NCI-H460 (cell line): ENCODE measurements at regions not wholly inside any gene's neighbourhood (a gene's known extent, or its start where the extent isn't known, plus 50 kb on each side); places are given as distances from the start of the nearest gene placed in this dataset.

Experiments used
- DNase-seq: peaks from one replicate; pipeline ENCODE4 v3.0.0-alpha.2; 2016; ENCODE audit warnings: low read depth; ENCODE audit errors: extremely low read depth

DNA sequence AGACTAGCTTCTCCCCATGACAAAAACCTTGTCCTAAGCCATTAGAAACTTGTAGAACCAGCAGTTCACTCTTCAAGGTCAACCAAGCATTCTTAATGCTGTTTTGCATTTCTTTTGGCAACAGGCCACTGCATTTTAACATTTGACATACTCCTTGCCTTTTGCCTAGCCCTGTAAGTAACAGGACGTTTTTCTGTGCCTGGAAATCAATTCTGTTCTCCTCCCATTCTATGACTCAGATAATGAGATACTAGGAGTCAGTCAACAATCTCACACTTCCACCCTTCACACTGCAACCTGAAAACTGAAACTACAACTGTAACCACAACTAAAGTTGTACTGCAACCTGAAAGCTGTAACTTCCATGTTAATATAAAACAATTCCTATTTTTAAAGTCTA lies 268.7 kb downstream of the MZT1 start:
- no peak for DNase-seq

DNA sequence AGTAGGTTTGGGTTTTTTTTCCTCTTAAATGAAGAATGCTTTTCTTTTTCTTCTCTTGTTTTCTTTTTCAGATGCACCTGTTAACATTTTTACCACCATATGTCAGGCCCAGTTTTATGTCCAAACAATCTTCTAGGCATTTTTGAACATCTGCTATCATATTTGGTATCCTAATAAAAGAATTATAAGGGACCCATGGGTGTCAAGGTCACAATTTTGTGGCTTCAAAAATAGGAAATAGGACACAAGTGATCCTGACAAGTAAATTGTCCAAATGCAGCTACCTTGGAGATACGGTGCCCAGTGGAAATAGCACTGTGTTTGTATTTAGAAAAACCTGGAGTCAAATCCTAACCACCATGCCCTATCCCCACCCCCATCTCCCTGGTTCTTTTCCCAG lies 270.3 kb downstream of the MZT1 start:
- DNase-seq = no peak

DNA sequence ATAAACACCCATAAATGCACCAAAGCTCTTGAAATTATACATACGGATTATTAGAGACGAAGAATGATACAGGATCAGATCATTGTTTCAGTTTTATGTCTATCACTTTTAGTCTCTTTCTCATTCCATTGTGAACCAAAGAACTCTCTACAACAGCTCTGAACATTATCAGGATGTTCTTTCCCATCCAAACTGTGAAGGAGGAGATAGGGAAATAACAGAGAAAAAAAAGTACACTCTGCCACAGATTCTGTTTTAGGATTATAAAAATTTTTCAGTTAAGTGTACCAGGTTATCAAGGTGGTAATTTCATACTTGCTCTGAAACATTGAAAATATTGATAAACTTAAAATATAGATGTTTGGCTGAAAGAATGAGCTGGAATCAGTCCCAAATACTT lies 270.9 kb downstream of the MZT1 start:
- DNase-seq = no peak

DNA sequence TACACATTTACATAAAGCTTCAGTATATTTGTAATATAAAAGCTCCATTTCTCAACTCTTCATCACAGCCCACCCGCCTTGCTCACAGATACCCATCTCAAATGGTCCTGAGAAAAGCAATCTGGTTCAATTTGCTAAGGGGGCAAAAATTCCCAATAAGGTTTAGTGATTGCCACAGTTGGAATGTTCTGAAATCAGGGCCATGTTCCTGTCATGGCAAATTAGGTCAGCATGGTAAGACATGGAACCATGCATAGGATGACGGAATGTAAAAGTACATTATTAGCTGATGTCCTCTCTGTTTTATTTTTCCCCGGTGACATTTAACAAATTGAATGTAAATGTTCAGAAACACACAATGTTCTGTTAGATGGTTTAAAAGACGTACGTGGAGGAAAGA lies 274.3 kb downstream of the MZT1 start:
- no peak for DNase-seq

DNA sequence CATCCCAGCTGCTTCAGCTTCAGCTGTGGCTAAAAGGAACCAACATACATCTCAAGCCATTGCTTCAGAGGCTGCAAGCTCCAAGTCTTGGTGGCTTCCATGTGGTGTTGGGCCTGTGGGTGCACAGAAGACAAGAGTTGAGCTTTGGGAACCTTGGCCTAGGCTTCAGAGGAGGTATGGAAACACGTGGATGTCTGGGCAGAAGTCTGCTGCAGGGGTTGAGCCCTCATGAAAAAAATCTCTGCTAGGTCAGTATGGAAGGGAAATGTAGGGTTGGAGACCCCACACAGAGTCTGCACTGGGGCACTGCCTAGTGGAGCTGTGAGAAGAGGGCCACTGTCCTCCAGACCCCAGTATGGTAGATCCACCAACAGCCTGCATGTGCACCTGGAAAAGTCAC lies 279.3 kb downstream of the MZT1 start:
- DNase-seq = no peak

DNA sequence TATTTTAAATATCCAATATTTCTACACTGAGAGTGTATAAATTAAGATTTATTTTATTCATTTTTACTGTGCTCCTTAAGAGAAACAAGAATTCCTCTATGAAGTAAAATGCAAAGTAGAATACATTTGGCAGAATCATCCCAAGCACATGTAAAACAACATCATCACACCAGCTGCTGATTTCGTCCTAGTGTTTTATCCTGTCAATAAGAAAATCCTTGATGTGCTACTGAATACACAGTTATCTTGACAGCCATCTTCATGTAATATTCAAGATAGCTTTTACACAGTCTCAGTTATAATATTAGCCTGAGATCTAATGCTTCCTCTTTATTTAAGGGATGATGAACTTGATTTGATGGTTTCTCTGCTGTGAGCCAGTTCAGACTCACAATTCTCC lies 282.4 kb downstream of the MZT1 start:
- DNase-seq = no peak

DNA sequence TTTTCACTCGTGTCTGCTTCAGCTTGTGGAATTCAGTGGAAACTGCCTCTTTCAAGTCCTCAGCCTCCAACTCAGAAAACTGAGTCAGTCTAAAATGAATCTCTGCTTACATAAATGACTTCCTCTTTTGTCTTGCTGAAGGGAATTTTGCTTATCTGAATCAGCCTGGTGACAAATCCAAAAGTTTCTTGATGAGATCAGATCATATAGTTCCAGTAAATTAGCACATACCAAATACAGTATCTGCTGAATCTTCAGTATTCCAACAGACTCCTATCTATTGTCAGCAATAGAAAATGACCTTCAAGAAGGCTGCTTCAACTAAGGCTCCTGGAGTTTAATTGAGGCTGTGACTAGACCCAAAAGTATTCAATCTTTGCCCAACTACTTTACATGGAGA lies 290.0 kb downstream of the MZT1 start:
- DNase-seq = no peak

DNA sequence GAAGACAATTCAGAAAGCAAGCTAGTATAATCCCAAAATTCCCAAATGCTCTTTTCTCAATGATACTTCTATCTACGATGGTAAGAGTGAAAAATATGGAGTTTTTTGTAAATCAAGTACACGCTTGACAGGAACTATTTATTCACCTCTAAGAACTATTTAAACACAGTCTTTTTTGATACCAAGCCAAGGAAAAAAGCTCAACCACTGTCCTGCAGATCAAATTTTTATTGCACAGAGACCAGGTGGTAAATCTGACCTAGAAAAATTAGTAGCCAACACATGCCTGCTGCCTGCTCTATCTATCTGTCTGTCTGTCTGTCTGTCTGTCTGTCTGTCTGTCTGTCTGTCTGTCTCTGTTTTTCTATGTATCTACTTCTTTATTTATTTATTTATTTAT lies 292.2 kb downstream of the MZT1 start:
- DNase-seq = no peak

DNA sequence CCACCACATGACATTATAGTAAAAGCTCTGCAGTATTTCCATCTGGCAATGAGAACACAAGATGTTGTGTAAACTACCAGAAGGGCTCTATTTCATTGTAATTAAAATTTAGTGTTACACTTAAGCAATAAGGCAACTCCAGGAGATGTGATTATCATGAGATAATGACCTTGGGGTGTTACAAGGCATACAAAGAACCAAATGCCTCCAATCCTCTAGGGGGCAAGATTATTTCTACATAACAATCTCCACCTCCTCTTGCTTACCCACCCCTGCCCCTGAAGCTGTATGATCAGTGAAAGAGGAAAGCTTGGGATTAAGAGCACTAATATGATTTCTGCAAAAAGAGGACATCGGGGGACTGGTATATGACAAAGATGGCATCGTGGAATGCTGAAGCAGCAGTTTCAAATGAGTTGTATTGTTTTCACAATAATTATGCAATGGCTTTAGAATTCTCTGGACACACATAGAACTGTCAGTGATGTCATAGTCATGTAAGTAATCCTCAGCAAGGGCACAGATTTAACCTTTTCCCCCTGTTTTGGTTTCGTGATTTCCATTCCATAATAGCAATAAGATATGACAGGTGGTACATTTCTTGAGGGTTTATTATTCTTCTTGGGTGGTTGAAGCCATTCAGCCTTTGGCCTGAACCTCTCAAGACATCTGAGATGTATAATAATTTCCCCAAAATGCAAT lies 295.3 kb downstream of the MZT1 start:
- no peak for DNase-seq

DNA sequence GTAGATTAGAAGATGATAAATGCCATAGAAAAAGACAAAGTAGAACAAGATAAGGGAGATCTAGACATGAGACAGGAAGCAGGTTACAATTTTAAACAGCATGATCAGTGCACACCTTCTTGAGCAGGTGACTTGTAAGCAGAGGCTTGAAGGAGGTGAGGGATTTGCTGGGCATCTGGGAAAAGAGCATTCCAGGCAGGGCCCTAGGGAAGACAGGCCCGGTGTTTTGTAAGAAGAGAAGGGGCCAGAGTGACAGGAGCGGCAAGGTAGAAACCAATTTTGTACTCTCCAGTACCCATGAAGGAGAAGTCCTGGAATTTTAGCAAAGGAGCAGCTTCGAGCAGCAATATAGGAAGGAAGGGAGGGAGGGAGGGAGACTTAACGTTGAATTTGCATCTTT lies 296.5 kb downstream of the MZT1 start:
- DNase-seq = no peak

DNA sequence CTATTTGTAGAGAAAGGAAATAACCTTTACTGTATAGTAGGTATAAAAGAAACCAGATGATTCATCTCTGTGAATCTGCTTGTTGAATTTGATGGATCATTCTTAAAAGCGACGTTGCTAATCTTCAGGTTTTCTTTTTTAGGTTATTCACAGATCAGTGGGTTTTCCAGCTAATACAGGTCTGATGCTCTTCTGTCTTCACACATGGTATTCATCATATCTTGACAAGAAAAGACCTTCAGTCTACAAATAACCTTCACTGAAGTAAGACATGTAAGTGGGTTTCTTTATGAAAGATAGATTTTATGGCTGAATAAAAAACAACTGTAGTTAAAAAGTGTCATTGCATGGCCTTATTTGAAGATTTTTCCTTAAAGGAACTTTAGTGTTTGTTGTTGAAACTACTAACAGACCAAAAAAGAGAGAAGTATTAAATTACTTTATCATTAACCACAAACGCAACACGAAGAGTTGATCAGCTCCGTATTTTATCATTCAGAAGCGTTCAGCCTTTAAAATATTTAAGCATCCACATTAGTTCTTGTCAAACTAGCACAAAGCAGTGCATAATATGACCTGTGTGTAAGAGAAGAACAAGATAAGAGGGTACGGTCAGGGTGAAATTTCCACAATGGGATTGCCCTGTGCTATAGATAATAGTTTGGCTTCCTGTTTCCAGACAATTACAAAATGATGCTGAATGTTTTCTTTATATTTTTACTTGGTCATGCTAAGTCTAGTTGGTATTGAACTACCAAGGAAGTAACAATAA lies 299.5 kb downstream of the MZT1 start:
- no peak for DNase-seq

DNA sequence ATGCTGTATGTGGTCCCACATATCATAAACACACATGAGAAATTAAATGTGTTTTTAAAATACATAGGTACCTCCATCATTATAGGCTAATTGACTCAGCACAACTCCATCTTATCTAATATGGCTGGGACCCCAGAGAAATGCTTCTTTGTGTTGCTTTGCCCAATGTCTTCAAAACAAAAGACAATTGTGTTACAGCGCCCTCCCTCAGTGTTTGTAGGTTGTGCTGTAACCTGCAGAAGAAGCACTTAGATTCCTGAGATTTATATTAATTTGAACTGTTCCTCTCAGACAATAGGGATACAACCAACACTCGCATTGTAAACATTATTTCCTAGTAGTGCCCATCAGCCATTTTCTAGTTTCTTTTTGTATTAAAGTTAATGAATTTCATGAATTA lies 303.4 kb downstream of the MZT1 start:
- DNase-seq = no peak

DNA sequence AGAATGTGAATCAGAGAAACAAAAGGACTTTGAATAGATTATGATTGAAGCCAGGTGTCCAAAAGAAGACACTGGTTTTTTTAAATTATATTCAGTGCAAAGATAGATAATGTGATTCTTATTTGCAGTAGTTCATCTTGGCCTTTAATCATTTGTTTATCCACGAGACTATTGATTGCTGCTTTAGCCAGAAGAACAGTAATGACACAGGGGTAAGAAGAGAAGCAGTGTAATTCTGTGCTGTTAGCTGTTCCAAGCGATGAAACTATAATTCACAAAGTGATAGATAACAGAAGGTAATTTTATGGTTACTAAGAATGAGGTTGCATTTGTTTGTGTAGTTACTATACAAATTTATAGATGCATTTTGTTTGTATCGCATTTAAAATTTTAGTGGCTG lies 311.6 kb downstream of the MZT1 start:
- no peak for DNase-seq

DNA sequence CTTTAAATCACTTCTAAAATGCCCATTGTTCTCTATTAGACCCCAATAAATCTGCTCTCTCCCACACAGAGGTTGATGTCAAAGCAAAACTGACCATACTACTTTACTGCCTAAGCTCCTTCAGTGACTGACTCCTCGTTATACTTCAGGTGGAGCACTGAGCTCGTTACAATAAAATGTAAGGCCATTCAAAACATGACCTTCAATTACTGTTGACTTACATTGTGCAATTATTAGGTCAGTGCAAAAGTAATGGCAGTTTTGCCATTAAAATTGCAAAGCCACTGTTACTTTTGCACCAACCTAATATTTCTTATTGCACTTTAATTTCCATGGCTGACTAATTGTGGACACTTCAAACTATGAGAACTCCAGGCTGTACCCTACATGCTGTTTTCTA lies 314.9 kb downstream of the MZT1 start:
- no peak for DNase-seq

DNA sequence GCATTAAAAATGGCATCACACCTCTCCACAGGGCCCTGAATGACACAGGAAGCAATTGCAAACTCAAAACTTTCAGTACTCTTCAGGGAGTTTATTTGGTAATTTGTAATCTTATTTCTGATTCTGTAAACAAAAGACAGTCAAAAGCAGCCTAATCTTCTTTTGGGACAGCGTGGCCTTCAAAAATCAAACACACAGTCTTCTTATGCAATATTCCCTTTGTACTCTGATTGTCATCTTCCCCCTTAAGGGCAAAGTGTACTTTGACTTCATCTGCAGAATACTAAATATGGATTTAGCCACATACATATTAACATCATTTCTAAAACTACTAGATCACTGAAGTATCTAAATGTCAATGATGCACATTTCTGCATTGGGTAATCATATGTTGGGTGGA lies 322.0 kb downstream of the MZT1 start:
- no peak for DNase-seq

DNA sequence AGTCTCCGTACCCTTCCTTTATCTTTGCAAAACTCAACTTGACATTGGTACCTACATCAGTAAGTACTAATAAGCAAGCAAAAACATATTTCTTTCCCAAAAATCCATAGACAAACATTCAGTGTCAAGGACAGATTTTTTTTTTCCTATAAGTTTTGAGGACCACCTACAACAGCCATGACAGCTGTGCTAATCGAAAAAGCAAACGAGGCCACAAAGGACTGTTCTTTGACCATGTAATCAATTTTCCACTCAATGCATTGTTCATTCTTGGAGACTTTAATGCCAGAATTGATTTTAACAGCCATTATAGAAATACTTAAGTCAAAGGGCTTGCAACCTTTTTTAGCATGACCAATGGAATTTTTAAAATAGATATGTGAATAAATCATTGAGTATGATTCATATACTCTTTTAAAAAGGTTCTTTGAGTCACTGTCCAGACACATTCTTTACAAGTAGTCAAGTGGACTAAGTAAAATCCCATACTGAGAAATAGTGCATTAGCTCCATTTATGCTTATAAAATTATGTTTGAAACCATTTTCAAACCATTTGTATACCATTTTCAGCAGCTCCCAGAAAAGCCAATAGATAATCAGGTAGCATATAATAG lies 323.9 kb downstream of the MZT1 start:
- no peak for DNase-seq

DNA sequence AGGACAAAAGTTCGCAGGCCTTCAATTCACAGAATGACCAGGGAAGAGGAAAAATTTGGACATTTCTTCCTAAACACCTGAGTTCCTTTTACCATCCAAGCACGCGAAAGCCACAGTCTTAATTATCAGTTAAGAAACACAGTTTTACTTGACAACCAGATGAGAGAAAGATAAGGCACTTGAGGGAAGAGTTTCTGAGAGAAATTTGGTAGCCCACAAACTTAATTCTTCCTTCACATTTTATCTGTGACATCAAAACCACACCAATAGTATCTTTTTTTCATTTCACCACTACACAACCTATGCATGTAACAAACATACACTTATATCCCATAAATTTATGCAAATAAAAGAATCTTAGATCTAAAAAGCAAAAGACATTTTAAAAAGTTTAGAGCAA lies 326.6 kb downstream of the MZT1 start:
- no peak for DNase-seq

DNA sequence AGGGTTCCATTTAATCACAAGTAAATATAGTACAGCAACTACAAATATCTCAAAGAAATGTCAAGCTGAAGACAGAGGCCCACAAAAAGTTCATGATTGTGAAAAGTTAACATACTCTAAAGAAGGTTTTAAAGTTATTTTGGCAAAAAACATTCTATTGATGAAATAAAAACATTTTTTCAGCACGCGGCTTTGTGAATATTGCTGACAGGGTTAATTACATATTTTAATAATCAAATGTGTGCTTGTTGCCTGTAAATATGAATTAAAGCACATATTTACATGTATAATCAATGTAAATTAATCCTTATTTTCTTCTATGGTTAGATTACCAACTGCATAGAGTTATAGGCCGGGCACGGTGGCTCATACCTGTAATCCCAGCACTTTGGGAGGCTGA lies 328.1 kb downstream of the MZT1 start:
- no peak for DNase-seq

DNA sequence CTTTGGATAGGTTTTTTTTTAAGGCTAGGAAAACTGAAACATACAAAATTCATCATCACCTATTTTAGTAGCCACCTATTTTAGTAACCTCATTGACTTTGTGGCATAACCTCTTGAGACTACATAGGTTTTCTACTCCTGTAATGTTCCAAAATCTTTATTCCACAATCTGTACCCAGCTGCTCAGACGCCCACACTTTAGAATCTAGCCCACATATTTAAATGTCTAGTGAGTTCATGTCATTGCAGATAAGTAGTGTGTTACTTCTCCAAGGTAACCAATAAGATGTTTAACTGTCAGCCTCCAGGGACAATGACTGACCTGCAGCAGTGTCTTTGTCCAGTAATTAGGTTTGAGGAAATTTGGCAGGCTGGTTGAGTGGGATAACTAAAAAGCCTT lies 330.2 kb downstream of the MZT1 start:
- DNase-seq = no peak

DNA sequence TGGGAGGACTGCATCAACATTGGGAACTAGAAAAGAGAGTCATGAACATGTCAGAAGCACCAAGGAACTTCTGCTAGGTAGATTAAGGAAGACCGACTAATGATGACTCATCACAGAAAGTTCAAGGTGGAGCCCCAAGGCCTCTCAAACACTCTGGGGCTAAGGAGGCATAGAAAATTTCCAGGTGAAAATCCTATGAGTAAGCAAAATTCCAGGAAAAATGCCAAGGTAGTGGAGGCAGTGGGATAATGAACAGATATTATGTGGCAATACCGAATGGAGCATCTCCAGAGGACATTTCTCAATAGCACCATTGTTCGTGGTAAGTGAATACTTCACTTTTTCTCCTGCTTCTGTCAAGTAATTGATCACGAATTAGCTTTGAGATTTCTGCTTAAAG lies 336.5 kb downstream of the MZT1 start:
- DNase-seq = no peak

DNA sequence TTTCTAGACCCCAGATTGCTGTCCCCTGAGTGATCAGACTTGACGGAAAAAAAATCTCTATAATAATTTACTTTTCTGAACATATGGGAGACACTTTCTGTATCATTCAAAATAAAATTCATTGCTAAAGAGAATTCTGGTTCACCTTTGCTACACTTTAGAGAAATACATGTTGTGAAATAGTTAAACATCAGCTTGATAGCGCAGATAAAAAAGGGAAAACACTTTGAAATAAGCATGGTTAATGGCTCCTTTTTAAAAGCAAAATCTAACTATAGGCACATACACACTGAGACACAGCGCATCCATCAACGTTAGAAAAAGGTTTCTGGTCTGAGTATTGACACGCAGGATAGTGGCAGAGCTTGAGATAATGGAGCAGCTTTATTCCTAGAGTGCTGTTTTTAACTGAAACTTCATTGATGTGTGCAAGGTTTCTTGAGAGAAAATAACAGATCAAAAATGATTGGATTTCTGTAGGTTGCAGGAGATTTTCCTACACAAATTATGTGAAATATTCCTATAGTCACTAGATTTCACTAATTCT lies 341.2 kb downstream of the MZT1 start:
- DNase-seq = no peak

DNA sequence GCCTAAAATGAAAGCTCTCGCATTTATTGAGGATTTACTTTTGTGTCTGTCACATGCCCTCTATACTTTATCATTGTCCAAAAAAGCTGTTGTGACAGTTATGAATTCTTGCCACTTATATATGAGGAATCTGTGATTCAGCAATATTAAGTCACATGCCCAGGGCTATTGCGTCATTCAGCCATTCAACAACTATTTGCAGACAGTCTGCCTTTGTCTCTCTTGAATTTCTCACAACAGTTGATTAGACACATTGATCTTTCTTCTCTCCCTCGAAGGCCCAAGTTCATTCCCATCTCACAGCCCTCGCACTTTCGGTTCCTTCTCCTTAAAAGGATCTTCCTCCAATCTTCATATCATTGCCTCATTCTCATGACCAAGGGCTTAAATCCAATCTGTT lies 342.6 kb downstream of the MZT1 start:
- DNase-seq = peak; percentile 56
